ENCODE measurements at regions not wholly inside any gene's neighbourhood (a gene's known extent, or its start where the extent isn't known, plus 50 kb on each side); places are given as distances from the start of the nearest gene placed in this dataset.
"Not testable (repeated sequence)": the region's sequence is repeated elsewhere in the genome, so short reads cannot be mapped to it uniquely, and the experiment has no call there.

DNA sequence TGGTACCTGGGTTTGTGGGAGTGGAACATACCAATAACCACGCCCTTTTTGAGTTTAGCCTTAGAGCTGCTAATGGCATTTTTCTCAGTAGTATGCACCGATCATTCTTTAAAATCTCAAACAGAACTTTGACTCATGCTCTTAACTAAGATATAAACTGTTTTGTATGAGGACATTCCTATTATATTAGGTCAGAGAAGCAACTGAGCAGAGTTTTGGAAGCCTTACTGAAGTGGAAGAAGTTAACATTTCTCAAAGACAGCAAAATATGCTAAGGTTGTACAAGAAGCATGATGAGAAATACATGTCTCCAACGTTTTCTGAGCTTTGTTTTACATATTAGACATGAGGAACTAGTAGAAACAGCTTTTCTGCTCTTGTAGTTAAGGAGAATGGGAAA, 819.2 kb downstream of the FSCB start:
- TF ChIP-seq, protein P1, sequence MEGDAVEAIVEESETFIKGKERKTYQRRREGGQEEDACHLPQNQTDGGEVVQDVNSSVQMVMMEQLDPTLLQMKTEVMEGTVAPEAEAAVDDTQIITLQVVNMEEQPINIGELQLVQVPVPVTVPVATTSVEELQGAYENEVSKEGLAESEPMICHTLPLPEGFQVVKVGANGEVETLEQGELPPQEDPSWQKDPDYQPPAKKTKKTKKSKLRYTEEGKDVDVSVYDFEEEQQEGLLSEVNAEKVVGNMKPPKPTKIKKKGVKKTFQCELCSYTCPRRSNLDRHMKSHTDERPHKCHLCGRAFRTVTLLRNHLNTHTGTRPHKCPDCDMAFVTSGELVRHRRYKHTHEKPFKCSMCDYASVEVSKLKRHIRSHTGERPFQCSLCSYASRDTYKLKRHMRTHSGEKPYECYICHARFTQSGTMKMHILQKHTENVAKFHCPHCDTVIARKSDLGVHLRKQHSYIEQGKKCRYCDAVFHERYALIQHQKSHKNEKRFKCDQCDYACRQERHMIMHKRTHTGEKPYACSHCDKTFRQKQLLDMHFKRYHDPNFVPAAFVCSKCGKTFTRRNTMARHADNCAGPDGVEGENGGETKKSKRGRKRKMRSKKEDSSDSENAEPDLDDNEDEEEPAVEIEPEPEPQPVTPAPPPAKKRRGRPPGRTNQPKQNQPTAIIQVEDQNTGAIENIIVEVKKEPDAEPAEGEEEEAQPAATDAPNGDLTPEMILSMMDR (IDR thresholded peaks at IDR 0.05; ENCODE audit: extremely low read depth, missing control alignments), result no peak
- DNase-seq (ENCODE audit: low spot score), result no peak

DNA sequence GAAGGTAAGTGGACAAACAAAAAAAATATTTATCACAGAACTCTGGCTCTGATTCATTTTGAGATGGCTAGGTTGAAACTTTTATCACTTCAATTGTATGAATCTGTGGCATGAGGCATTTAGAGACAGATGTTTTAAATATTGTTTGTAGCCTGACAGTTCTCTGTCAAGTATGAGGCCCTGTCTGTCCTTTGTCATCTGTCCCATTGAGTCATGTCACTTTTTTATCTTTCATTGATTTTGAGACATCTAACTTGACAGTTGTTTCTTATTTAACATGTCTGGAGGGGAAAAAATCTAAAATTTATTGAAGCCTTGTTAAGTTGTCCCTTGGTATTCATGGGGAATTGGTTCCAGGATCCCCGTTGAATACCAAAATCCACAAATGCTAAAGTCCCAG, 829.5 kb downstream of the FSCB start:
- TF ChIP-seq, protein P1 (IDR thresholded peaks at IDR 0.05; ENCODE audit: extremely low read depth, missing control alignments), result no peak
- no peak for DNase-seq (ENCODE audit: low spot score)

GRCh38 chr14:43674273-43674672, 832.8 kb downstream of the FSCB start:
- TF ChIP-seq, protein P1 (IDR thresholded peaks at IDR 0.05; ENCODE audit: extremely low read depth, missing control alignments), result no peak
- no peak for DNase-seq (ENCODE audit: low spot score)

- TF ChIP-seq, protein P1 (IDR thresholded peaks at IDR 0.05; ENCODE audit: extremely low read depth, missing control alignments), result no peak
Observed at GRCh38 chr14:43671716-43672485, 835.2 kb downstream of the FSCB start.

DNA sequence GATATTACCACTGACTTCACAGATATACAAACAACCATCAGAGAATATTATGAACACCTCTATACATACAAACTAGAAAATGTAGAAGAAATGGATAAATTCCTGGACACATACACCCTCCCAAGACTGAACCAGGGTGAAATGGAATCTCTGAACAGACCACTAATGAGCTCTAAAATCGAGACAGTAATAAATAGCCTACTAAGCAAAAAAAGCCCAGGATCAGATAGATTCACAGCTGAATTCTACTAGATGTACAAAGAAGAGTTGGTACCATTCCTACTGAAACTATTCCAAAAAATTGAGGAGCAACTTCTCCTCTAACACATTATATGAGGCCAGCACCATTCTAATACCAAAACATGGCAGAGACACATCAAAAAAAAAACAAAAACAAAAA, 837.7 kb downstream of the FSCB start:
- TF ChIP-seq, protein P1 (IDR thresholded peaks at IDR 0.05; ENCODE audit: extremely low read depth, missing control alignments), result no peak
- DNase-seq (ENCODE audit: low spot score), result no peak

More at GRCh38 chr14:43671716-43672485, 835.2 kb downstream of the FSCB start:
- DNase-seq (ENCODE audit: low spot score), result no peak

- DNase-seq (ENCODE audit: low spot score), result no peak
- TF ChIP-seq, protein P1 (IDR thresholded peaks at IDR 0.05; ENCODE audit: extremely low read depth, missing control alignments), result no peak
Observed at GRCh38 chr14:43665570-43666267, 841.4 kb downstream of the FSCB start.

GRCh38 chr14:43655194-43655593, 851.9 kb downstream of the FSCB start:
- DNase-seq (ENCODE audit: low spot score), result not testable (repeated sequence)

All from GM20000 (cell line).